ENCODE measurements at regions not wholly inside any gene's neighbourhood (a gene's known extent, or its start where the extent isn't known, plus 50 kb on each side); places are given as distances from the start of the nearest gene placed in this dataset.

DNA sequence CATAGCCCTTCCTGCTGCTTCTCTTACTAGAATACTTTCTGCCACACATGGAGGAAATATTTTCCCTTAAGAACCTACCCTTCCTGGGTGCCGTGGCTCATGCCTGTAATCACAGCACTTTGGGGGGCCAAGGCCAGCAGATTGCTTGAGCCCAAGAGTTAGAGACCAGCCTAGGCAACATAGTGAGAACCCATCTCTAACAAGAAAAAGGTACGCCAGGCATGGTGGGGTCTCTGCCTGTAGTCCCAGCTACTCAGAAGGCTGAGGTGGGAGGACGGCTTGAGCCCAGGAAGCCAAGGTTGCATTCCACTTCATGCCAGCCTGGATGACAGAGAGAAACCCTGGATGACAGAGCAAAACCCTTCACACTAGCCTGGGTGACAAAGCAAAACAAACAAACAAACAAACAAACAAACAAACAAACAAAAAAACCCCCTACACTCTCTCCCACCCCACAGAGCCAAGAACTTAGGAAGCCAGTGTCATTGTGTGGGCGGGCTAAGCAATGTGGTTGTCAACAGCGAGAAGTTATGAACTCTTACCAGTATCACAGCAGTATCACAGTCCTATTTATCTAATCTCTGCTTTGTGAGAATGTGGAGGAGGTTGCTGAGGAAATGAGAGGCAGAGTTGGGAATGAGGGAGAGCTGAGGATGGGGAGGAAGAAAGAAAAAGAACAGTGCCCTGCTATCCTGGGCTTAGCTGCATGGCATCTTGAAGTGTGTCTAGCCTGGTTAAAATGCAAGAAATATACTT lies 53.8 kb upstream of the CLEC14A start:
- Histone ChIP-seq H2AFZ (no peak overlapping the region), H3K79me2 (no peaks in the 10 kb centered on the region), H3K9me3 (ENCODE audit: low read depth) (no peaks in the 10 kb centered on the region), H3K27me3 (no peaks in the 10 kb centered on the region), H3K27ac (no peak overlapping the region), H3K4me3 (no peak overlapping the region), H4K20me1 (ENCODE audit: insufficient read depth, poor library complexity, severe bottlenecking) (no peaks in the 10 kb centered on the region), H3K4me1 (ENCODE audit: insufficient read depth) (no peaks in the 10 kb centered on the region), H3K9me2 (replicated peaks; ENCODE audit: insufficient read depth) (no peaks in the 10 kb centered on the region), H3K36me3 (replicated peaks; ENCODE audit: insufficient read depth, low read depth) (no peaks in the 10 kb centered on the region), H3K4me2 (no peak overlapping the region)
- 66% methylated on average over 5 of the region's 5 CpGs for WGBS (ENCODE audit: low lambda C conversion rate, missing lambda C conversion rate)
- DNase-seq (ENCODE audit: low spot score): no peak
- TF ChIP-seq EZH2 (IDR thresholded peaks at IDR 0.05; ENCODE audit: borderline replicate concordance): no peak
- TF ChIP-seq CTCF (IDR thresholded peaks at IDR 0.05; ENCODE audit: poor library complexity): no peak
- no peak for TF ChIP-seq EZH2phosphoT487 (IDR thresholded peaks at IDR 0.05; ENCODE audit: low read depth, severe bottlenecking, unreplicated experiment)
